ENCODE measurements at regions not wholly inside any gene's neighbourhood (a gene's known extent, or its start where the extent isn't known, plus 50 kb on each side); places are given as distances from the start of the nearest gene placed in this dataset.

GRCh38 chr6:165735065-165735464 is 72.0 kb upstream of the PDE10A start:
- no peak for DNase-seq (ENCODE audit: low read depth in 4 of 4, low spot score in 2 of 4)

GRCh38 chr6:165733489-165733791 is 70.4 kb upstream of the PDE10A start:
- no peak for DNase-seq (ENCODE audit: low read depth in 4 of 4, low spot score in 2 of 4)

GRCh38 chr6:165732696-165733488 is 69.9 kb upstream of the PDE10A start:
- peak in 1 of 4 donors; percentile 45 for DNase-seq (ENCODE audit: low read depth in 4 of 4, low spot score in 2 of 4)

- no peak for DNase-seq (ENCODE audit: low read depth in 4 of 4, low spot score in 2 of 4)
Measured at GRCh38 chr6:165729307-165729936, 66.4 kb upstream of the PDE10A start.

GRCh38 chr6:165728216-165728615 is 65.2 kb upstream of the PDE10A start:
- DNase-seq (ENCODE audit: low read depth in 4 of 4, low spot score in 2 of 4): no peak

GRCh38 chr6:165726965-165727381 is 63.9 kb upstream of the PDE10A start:
- DNase-seq (ENCODE audit: low read depth in 4 of 4, low spot score in 2 of 4): no peak

- DNase-seq (ENCODE audit: low read depth in 4 of 4, low spot score in 2 of 4): no peak
Measured at GRCh38 chr6:165726290-165726875, 63.3 kb upstream of the PDE10A start.

GRCh38 chr6:165725201-165725600 is 62.2 kb upstream of the PDE10A start:
- no peak for DNase-seq (ENCODE audit: low read depth in 4 of 4, low spot score in 2 of 4)

- DNase-seq (ENCODE audit: low read depth in 4 of 4, low spot score in 2 of 4): no peak
Measured at GRCh38 chr6:165723326-165723725, 60.3 kb upstream of the PDE10A start.

GRCh38 chr6:165722022-165722421 is 59.0 kb upstream of the PDE10A start:
- DNase-seq (ENCODE audit: low read depth in 4 of 4, low spot score in 2 of 4): no peak

- no peak for DNase-seq (ENCODE audit: low read depth in 4 of 4, low spot score in 2 of 4)
Measured at GRCh38 chr6:165721356-165721755, 58.3 kb upstream of the PDE10A start.

GRCh38 chr6:165718491-165718891 is 55.5 kb upstream of the PDE10A start:
- DNase-seq (ENCODE audit: low read depth in 4 of 4, low spot score in 2 of 4): no peak

- no peak for DNase-seq (ENCODE audit: low read depth in 4 of 4, low spot score in 2 of 4)
Measured at GRCh38 chr6:165717732-165718465, 54.9 kb upstream of the PDE10A start.

- DNase-seq (ENCODE audit: low read depth in 4 of 4, low spot score in 2 of 4): no peak
Measured at GRCh38 chr6:165716886-165717285, 53.8 kb upstream of the PDE10A start.

- no peak for DNase-seq (ENCODE audit: low read depth in 4 of 4, low spot score in 2 of 4)
Measured at GRCh38 chr6:165715428-165715827, 52.4 kb upstream of the PDE10A start.

- no peak for DNase-seq (ENCODE audit: low read depth in 4 of 4, low spot score in 2 of 4)
Measured at GRCh38 chr6:165714907-165715306, 51.9 kb upstream of the PDE10A start.

GRCh38 chr6:165713845-165714466 is 50.9 kb upstream of the PDE10A start:
- DNase-seq (ENCODE audit: low read depth in 4 of 4, low spot score in 2 of 4): no peak
